ENCODE measurements at regions not wholly inside any gene's neighbourhood (a gene's known extent, or its start where the extent isn't known, plus 50 kb on each side); places are given as distances from the start of the nearest gene placed in this dataset.

DNA sequence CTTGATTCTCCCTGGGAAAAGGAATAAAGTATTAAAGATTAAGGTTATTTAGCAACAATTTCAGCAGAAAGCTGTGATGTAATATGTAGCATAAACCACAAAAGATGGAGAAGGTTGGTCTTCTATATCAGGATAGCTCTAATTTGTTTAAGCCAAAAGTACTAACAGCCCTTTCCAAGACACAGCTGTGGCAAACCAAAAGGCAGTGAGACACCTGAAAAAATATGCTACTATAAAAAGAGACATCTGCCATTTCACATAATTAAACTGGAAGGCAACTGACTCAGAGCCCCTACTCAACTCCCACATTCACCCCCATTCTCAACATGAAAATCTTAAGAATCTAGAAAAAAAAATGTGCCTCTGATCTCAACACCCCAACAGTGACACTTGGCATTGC is 390.2 kb upstream of the PRICKLE1 start:
- Mint-ChIP-seq H3K9me3 (ENCODE audit: unreplicated experiment) (peaks cover 4% of the 10 kb centered on the region), H3K27ac (ENCODE audit: unreplicated experiment) (no peak overlapping the region), H3K4me3 (ENCODE audit: unreplicated experiment) (no peak overlapping the region), H3K4me1 (ENCODE audit: low read depth, unreplicated experiment) (peaks cover 52% of the 10 kb centered on the region), H3K27me3 (ENCODE audit: low read depth, unreplicated experiment) (no peaks in the 10 kb centered on the region), H3K36me3 (ENCODE audit: low read depth, unreplicated experiment) (no peaks in the 10 kb centered on the region)
- H3K27ac ChIP-seq (ENCODE audit: low read depth, low read length): no peak overlapping the region
- H3K27me3 ChIP-seq (ENCODE audit: insufficient read depth, low read length): peaks cover 7% of the 10 kb centered on the region
- H2AFZ ChIP-seq (ENCODE audit: low read depth, low read length): no peak overlapping the region
- no peaks in the 10 kb centered on the region for H3K4me1 ChIP-seq (ENCODE audit: insufficient read depth, low read length)
- no peak overlapping the region for H3K4me3 ChIP-seq (ENCODE audit: insufficient read depth, low read depth, low read length)
- no peaks in the 10 kb centered on the region for H3K79me2 ChIP-seq (ENCODE audit: insufficient read depth, low read length)
- no peaks in the 10 kb centered on the region for H3K36me3 ChIP-seq (ENCODE audit: insufficient read depth, low read length)
- H4K20me1 ChIP-seq (ENCODE audit: insufficient read depth, low read length): no peaks in the 10 kb centered on the region
- no peak for FAIRE-seq
- TF ChIP-seq, protein P1, sequence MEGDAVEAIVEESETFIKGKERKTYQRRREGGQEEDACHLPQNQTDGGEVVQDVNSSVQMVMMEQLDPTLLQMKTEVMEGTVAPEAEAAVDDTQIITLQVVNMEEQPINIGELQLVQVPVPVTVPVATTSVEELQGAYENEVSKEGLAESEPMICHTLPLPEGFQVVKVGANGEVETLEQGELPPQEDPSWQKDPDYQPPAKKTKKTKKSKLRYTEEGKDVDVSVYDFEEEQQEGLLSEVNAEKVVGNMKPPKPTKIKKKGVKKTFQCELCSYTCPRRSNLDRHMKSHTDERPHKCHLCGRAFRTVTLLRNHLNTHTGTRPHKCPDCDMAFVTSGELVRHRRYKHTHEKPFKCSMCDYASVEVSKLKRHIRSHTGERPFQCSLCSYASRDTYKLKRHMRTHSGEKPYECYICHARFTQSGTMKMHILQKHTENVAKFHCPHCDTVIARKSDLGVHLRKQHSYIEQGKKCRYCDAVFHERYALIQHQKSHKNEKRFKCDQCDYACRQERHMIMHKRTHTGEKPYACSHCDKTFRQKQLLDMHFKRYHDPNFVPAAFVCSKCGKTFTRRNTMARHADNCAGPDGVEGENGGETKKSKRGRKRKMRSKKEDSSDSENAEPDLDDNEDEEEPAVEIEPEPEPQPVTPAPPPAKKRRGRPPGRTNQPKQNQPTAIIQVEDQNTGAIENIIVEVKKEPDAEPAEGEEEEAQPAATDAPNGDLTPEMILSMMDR (IDR thresholded peaks at IDR 0.05; ENCODE audit: insufficient read depth, low read depth, low read length): no peak
- TF ChIP-seq EZH2 (IDR thresholded peaks at IDR 0.05; ENCODE audit: insufficient read depth, low read length): no peak
- no peaks in the 10 kb centered on the region for H3K9me3 ChIP-seq (ENCODE audit: insufficient read depth, low read depth, low read length)
- DNase-seq (ENCODE audit: low read depth): peak; percentile 47
- H3K9ac ChIP-seq (ENCODE audit: low read length): no peak overlapping the region
- no peak overlapping the region for H3K4me2 ChIP-seq (ENCODE audit: low read length)

DNA sequence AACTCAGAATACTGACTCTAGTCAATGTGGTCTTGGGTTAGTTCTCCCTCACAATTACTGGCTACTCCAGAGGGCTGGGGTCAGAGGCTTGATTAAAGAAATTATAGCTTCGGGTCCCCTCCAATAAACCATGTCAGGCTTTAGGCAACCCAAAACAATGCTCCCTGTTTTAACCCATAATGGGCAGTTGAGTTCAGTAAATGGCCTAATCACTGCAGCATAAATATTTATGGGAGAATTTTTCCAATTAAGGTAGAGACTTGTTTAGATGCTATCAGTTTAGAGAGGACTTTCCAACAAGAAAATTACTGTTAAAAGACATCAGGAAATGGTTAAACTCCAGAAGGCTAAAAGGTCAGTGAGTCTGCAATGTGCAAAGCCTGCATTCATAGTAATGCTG is 389.2 kb upstream of the PRICKLE1 start:
- Histone ChIP-seq H3K27me3 (ENCODE audit: insufficient read depth, low read length) (peaks cover 7% of the 10 kb centered on the region), H3K79me2 (ENCODE audit: insufficient read depth, low read length) (no peaks in the 10 kb centered on the region), H3K4me2 (ENCODE audit: low read length) (no peak overlapping the region), H3K9ac (ENCODE audit: low read length) (no peak overlapping the region), H3K9me3 (ENCODE audit: insufficient read depth, low read depth, low read length) (no peaks in the 10 kb centered on the region), H3K4me1 (ENCODE audit: insufficient read depth, low read length) (no peaks in the 10 kb centered on the region), H4K20me1 (ENCODE audit: insufficient read depth, low read length) (no peaks in the 10 kb centered on the region), H3K4me3 (ENCODE audit: insufficient read depth, low read depth, low read length) (no peak overlapping the region), H3K27ac (ENCODE audit: low read depth, low read length) (no peak overlapping the region), H2AFZ (ENCODE audit: low read depth, low read length) (no peak overlapping the region), H3K36me3 (ENCODE audit: insufficient read depth, low read length) (no peaks in the 10 kb centered on the region)
- no peak overlapping the region for H3K4me3 Mint-ChIP-seq (ENCODE audit: unreplicated experiment)
- H3K9me3 Mint-ChIP-seq (ENCODE audit: unreplicated experiment): peaks cover 5% of the 10 kb centered on the region
- H3K36me3 Mint-ChIP-seq (ENCODE audit: low read depth, unreplicated experiment): no peaks in the 10 kb centered on the region
- no peak for TF ChIP-seq EZH2 (IDR thresholded peaks at IDR 0.05; ENCODE audit: insufficient read depth, low read length)
- TF ChIP-seq, protein P1 (IDR thresholded peaks at IDR 0.05; ENCODE audit: insufficient read depth, low read depth, low read length): no peak
- no peak for DNase-seq (ENCODE audit: low read depth)
- no peaks in the 10 kb centered on the region for H3K27me3 Mint-ChIP-seq (ENCODE audit: low read depth, unreplicated experiment)
- H3K4me1 Mint-ChIP-seq (ENCODE audit: low read depth, unreplicated experiment): peaks cover 50% of the 10 kb centered on the region
- FAIRE-seq: no peak
- no peak overlapping the region for H3K27ac Mint-ChIP-seq (ENCODE audit: unreplicated experiment)

DNA sequence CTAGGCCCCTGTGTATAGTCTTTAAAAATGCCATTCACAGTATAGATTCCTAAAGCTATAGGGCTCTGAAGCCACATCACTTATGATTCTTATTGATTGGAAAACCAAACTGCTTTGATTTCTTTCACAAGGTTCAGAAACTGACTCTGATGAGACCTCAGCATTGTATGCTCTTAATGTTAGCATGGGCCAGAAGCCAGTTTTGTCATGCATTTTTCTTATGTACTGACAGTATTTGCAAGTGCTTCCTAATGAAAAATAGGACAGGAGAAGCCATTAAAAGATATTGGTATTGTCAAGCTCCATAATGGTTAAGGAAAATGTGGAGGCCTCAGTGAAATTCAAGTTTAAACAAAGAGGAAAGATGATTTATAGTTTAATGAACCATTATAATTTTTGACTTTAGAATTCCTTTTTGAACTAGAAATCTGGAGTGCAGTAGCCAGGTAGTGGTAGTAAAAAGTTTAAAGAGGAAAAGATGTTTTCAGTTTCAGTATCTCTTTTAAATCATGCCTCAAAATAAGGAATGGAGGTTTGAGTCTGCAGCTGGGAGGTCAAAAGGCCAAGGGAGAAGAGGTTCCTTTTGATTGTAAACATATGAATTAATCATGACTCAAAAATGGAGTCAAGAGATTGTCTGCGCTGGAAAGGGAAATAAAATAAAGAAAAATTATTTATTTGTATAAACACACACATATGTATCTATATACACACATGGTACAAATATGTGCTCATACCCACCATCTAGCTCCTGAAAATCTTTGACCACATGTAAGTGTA is 388.1 kb upstream of the PRICKLE1 start:
- no peaks in the 10 kb centered on the region for H3K27me3 ChIP-seq (ENCODE audit: insufficient read depth, low read length)
- no peaks in the 10 kb centered on the region for H3K79me2 ChIP-seq (ENCODE audit: insufficient read depth, low read length)
- H3K4me1 ChIP-seq (ENCODE audit: insufficient read depth, low read length): no peaks in the 10 kb centered on the region
- Mint-ChIP-seq H3K36me3 (ENCODE audit: low read depth, unreplicated experiment) (no peaks in the 10 kb centered on the region), H3K27ac (ENCODE audit: unreplicated experiment) (no peak overlapping the region), H3K27me3 (ENCODE audit: low read depth, unreplicated experiment) (peaks cover 3% of the 10 kb centered on the region), H3K4me3 (ENCODE audit: unreplicated experiment) (no peak overlapping the region), H3K9me3 (ENCODE audit: unreplicated experiment) (peaks cover 5% of the 10 kb centered on the region), H3K4me1 (ENCODE audit: low read depth, unreplicated experiment) (peaks cover 40% of the 10 kb centered on the region)
- no peaks in the 10 kb centered on the region for H3K36me3 ChIP-seq (ENCODE audit: insufficient read depth, low read length)
- H3K27ac ChIP-seq (ENCODE audit: low read depth, low read length): no peak overlapping the region
- no peaks in the 10 kb centered on the region for H3K9me3 ChIP-seq (ENCODE audit: insufficient read depth, low read depth, low read length)
- FAIRE-seq: no peak
- H3K4me3 ChIP-seq (ENCODE audit: insufficient read depth, low read depth, low read length): no peak overlapping the region
- H3K9ac ChIP-seq (ENCODE audit: low read length): no peak overlapping the region
- H4K20me1 ChIP-seq (ENCODE audit: insufficient read depth, low read length): no peaks in the 10 kb centered on the region
- TF ChIP-seq, protein P1 (IDR thresholded peaks at IDR 0.05; ENCODE audit: insufficient read depth, low read depth, low read length): no peak
- no peak for TF ChIP-seq EZH2 (IDR thresholded peaks at IDR 0.05; ENCODE audit: insufficient read depth, low read length)
- no peak overlapping the region for H2AFZ ChIP-seq (ENCODE audit: low read depth, low read length)
- peak; percentile 45 for DNase-seq (ENCODE audit: low read depth)
- no peak overlapping the region for H3K4me2 ChIP-seq (ENCODE audit: low read length)
